ENCODE measurements at regions not wholly inside any gene's neighbourhood (a gene's known extent, or its start where the extent isn't known, plus 50 kb on each side); places are given as distances from the start of the nearest gene placed in this dataset.

DNA sequence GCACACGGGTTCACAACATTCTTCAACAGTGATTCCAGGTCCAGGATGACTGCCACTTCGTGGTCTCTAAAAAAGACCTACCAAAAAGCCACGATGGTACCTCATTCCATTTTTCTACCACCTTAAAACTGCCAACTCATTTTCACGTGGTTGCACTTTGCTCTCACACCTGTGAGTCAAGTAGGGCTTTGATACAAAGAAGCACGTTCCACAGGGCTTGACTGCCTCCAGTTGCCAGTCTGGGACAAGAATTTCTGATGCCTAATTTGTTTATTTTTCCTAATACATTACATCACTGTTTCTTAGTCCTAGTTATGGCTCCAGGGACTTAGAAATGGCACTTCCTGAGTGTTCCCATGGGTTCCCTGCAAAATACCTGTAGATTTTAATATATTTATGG lies 911.6 kb upstream of the EEF2KMT start (continued):
- TF ChIP-seq, protein P1, sequence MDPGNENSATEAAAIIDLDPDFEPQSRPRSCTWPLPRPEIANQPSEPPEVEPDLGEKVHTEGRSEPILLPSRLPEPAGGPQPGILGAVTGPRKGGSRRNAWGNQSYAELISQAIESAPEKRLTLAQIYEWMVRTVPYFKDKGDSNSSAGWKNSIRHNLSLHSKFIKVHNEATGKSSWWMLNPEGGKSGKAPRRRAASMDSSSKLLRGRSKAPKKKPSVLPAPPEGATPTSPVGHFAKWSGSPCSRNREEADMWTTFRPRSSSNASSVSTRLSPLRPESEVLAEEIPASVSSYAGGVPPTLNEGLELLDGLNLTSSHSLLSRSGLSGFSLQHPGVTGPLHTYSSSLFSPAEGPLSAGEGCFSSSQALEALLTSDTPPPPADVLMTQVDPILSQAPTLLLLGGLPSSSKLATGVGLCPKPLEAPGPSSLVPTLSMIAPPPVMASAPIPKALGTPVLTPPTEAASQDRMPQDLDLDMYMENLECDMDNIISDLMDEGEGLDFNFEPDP (CRISPR knock-in tag; conservative IDR thresholded peaks at IDR 0.05), result no peak
- TF ChIP-seq, protein P2, sequence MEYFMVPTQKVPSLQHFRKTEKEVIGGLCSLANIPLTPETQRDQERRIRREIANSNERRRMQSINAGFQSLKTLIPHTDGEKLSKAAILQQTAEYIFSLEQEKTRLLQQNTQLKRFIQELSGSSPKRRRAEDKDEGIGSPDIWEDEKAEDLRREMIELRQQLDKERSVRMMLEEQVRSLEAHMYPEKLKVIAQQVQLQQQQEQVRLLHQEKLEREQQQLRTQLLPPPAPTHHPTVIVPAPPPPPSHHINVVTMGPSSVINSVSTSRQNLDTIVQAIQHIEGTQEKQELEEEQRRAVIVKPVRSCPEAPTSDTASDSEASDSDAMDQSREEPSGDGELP (IDR thresholded peaks at IDR 0.05; ENCODE audit: borderline replicate concordance, low read depth), result no peak

DNA sequence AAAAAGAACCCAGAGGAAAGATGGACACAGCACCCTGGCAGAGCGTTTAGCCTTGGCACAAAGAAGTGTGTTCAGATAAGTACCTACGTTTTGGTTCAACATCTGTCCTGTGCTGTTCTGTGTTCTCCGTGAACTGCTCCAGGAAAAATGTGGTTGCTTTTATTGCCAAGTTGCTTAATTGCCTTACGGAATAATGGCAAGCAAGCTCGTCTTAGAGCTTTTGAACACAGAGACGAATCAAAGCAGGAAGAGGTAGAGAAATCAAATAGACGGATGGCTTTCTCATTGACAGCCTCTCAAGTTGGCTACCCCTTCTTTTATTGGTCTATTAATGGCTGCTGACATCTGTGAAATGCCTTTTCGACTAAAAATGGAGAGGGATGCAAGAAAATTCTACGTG lies 911.1 kb upstream of the EEF2KMT start:
- H3K36me3 ChIP-seq (replicated peaks in 1 of 2; ENCODE audit: control insufficient read depth in 1 of 2, insufficient read depth in 2 of 2, low read length in 2 of 2), result no peaks in the 10 kb centered on the region
- FAIRE-seq (no peak), DNase-seq (ENCODE audit: low spot score) (no peak), ATAC-seq (no peak)
- ChIA-PET CTCF (ENCODE audit: low intra/inter-chr PET ratio, low total read pairs) (no interaction called here), POLR2A (no interaction called here)
- no peak for TF ChIP-seq ZNF256 (CRISPR knock-in tag; conservative IDR thresholded peaks at IDR 0.05)
- TF ChIP-seq ZSCAN22 (CRISPR knock-in tag; IDR thresholded peaks at IDR 0.05), result no peak
- TF ChIP-seq JDP2 (CRISPR knock-in tag; IDR thresholded peaks at IDR 0.05; ENCODE audit: borderline replicate concordance), result no peak
- no peak for TF ChIP-seq FOXM1 (CRISPR knock-in tag; IDR thresholded peaks at IDR 0.05)
- no peak for TF ChIP-seq ZNF530 (CRISPR knock-in tag; IDR thresholded peaks at IDR 0.05; ENCODE audit: low read depth)
- TF ChIP-seq FOXJ3 (CRISPR knock-in tag; IDR thresholded peaks at IDR 0.05; ENCODE audit: borderline replicate concordance), result no peak
- no peak for TF ChIP-seq NFE2 (CRISPR knock-in tag; IDR thresholded peaks at IDR 0.05)
- TF ChIP-seq ZNF329 (CRISPR knock-in tag; IDR thresholded peaks at IDR 0.05; ENCODE audit: low read depth), result no peak
- no peak for TF ChIP-seq AKAP8 (CRISPR knock-in tag; IDR thresholded peaks at IDR 0.05)
- H3K4me1 ChIP-seq (ENCODE audit: insufficient read depth, low read length), result no peaks in the 10 kb centered on the region
- no peaks in the 10 kb centered on the region for H4K20me1 ChIP-seq (ENCODE audit: insufficient read depth, low read length)
- no peaks in the 10 kb centered on the region for H3K27me3 ChIP-seq (ENCODE audit: control insufficient read depth in 1 of 2, insufficient read depth in 2 of 2, low read length in 2 of 2)
- no peaks in the 10 kb centered on the region for H3K79me2 ChIP-seq (ENCODE audit: insufficient read depth, low read length)
- H2AFZ ChIP-seq (ENCODE audit: low read length), result no peak overlapping the region
- no TSS peak for BruUV-seq (replicated peaks)
- intact Hi-C loops (cut with micrococcal nuclease; ENCODE audit: unreplicated experiment), result no loop called here
- H3K4me3 ChIP-seq (replicated peaks in 1 of 3; ENCODE audit: insufficient read depth in 1 of 3, low read depth in 2 of 3, low read length in 3 of 3), result no peak overlapping the region
- H3K9ac ChIP-seq (ENCODE audit: insufficient read depth, low read depth, low read length), result no peak overlapping the region
- no peaks in the 10 kb centered on the region for H3K9me3 ChIP-seq (ENCODE audit: low read length)
- no peak overlapping the region for H3K4me2 ChIP-seq (ENCODE audit: low read depth, low read length)
- no peak overlapping the region for H3K27ac ChIP-seq (ENCODE audit: extremely low read length, insufficient read depth, low read length)
- WGBS (ENCODE audit: low lambda C conversion rate), result 3% methylated on average over 8 of the region's 9 CpGs
- in situ Hi-C loops (cut with HindIII; ENCODE audit: extremely low pct_ligation_motif_present, low pct_unique_long_range_greater_than_20kb), result no loop called here

Measured in HepG2 (cell line).